ENCODE measurements at regions not wholly inside any gene's neighbourhood (a gene's known extent, or its start where the extent isn't known, plus 50 kb on each side); places are given as distances from the start of the nearest gene placed in this dataset.
A peak's percentile ranks its signal among the peaks of the same experiment; 100 is the strongest.

- Histone ChIP-seq H3K4me1 (peaks cover 38 to 42% of the 10 kb centered on the region in 2 donors), H3K4me3 (replicated peaks in 1 of 3) (no peak overlapping the region), H3K9me3 (no peaks in the 10 kb centered on the region), H3K27ac (no peak overlapping the region), H3K36me3 (no peaks in the 10 kb centered on the region), H3K27me3 (no peaks in the 10 kb centered on the region)
- intact Hi-C loops (cut with DNase I), result no loop called here
- TF ChIP-seq POLR2A (IDR thresholded peaks at IDR 0.05) (no peak), CTCF (IDR thresholded peaks at IDR 0.05) (no peak)
- DNase-seq, result no peak
Measured at GRCh38 chr7:46929359-46929758, 652.6 kb downstream of the TNS3 start.

DNA sequence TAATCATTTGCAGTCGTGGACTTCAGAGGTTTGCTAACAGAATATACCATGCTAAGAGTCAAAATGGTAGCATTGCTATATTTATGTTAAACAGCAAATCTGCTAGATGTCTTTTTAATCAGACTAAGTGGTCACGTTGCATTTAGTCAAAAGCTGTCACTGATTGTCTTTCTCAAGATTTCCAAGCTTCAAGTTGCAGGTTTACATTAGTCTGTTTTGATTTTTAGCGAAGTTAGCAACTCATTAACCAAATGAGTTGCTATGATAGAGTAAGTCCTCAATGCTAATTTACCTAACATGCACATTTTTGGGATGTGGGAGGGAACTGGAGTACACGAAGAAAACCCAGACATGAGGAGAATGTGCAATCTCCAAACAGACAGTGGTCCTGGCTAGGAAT, 653.2 kb downstream of the TNS3 start:
- TF ChIP-seq CTCF (IDR thresholded peaks at IDR 0.05), result no peak
- TF ChIP-seq POLR2A (IDR thresholded peaks at IDR 0.05), result no peak
- Histone ChIP-seq H3K4me1 (peaks cover 36 to 41% of the 10 kb centered on the region in 2 donors), H3K27me3 (no peaks in the 10 kb centered on the region), H3K9me3 (no peaks in the 10 kb centered on the region), H3K36me3 (no peaks in the 10 kb centered on the region), H3K4me3 (replicated peaks in 1 of 3) (no peak overlapping the region), H3K27ac (peak overlapping the region in 1 of 3 donors; percentile 21)
- intact Hi-C loops (cut with DNase I), result no loop called here
- no peak for DNase-seq
- 43 to 48% methylated on average over 4 of the region's 4 CpGs for WGBS, 2 donors

DNA sequence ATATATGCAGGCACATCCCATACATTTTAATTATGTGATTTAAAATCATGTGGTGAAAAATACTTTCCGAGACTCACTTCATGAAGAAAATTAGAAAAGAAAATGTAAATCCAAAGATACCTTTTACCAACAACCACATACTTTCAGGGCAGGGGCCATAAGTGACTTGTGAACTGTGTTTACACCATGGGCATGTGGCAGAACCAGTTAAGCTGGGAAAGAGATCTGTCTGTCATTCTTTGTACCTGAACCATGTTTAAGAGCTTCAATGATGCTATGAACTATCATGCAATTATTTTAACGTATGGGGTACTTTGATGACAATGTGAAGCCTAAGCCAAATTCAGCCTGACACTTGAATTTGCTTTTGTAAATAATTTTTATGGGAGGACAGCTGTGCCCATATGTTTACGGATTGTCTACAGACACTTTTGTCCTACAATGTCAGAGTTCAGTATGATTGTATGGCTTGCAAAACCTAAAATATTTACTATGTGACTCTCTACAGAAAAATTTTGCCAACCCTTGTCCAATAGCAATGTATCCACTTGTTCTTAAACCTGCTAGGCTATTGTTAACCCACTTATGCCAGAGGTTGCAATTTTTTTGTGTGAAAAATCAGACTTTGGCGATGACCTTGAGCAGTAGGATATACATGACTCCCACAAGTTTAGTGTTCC, 654.6 kb downstream of the TNS3 start:
- H3K4me1 ChIP-seq, result peaks cover 21 to 27% of the 10 kb centered on the region in 2 donors
- H3K27ac ChIP-seq, result no peak overlapping the region
- intact Hi-C loops (cut with DNase I), result no loop called here
- TF ChIP-seq CTCF (IDR thresholded peaks at IDR 0.05) (no peak), POLR2A (IDR thresholded peaks at IDR 0.05) (no peak)
- H3K27me3 ChIP-seq, result no peaks in the 10 kb centered on the region
- DNase-seq, result no peak
- H3K36me3 ChIP-seq, result no peaks in the 10 kb centered on the region
- no peaks in the 10 kb centered on the region for H3K9me3 ChIP-seq
- no peak overlapping the region for H3K4me3 ChIP-seq (replicated peaks in 1 of 3)
- 91 to 95% methylated on average over 4 of the region's 4 CpGs for WGBS, 2 donors

- H3K9me3 ChIP-seq, result no peaks in the 10 kb centered on the region
- DNase-seq, result peak; percentile 62 to 66
- no peaks in the 10 kb centered on the region for H3K36me3 ChIP-seq
- peaks cover 0 to 9% of the 10 kb centered on the region in 2 donors for H3K4me1 ChIP-seq
- no peak overlapping the region for H3K27ac ChIP-seq
- WGBS, 2 donors, result 32 to 44% methylated on average over 2 of the region's 2 CpGs
- H3K27me3 ChIP-seq, result no peaks in the 10 kb centered on the region
- intact Hi-C loops (cut with DNase I), result no loop called here
- no peak overlapping the region for H3K4me3 ChIP-seq (replicated peaks in 1 of 3)
- TF ChIP-seq POLR2A (IDR thresholded peaks at IDR 0.05), result no peak
- no peak for TF ChIP-seq CTCF (IDR thresholded peaks at IDR 0.05)
Measured at GRCh38 chr7:46916581-46916980, 665.3 kb downstream of the TNS3 start.

GRCh38 chr7:46912692-46913091, 669.2 kb downstream of the TNS3 start:
- no peak overlapping the region for H3K4me3 ChIP-seq (replicated peaks in 1 of 3)
- 91 to 92% methylated on average over 2 of the region's 2 CpGs for WGBS, 2 donors
- no peaks in the 10 kb centered on the region for H3K27me3 ChIP-seq
- TF ChIP-seq POLR2A (IDR thresholded peaks at IDR 0.05), result no peak
- TF ChIP-seq CTCF (IDR thresholded peaks at IDR 0.05), result no peak
- intact Hi-C loops (cut with DNase I), result no loop called here
- H3K4me1 ChIP-seq, result peaks cover 0 to 9% of the 10 kb centered on the region in 2 donors
- no peak for DNase-seq
- no peak overlapping the region for H3K27ac ChIP-seq
- no peaks in the 10 kb centered on the region for H3K9me3 ChIP-seq
- no peaks in the 10 kb centered on the region for H3K36me3 ChIP-seq

All from thyroid gland (tissue), 4 donors.